ENCODE measurements at regions not wholly inside any gene's neighbourhood (a gene's known extent, or its start where the extent isn't known, plus 50 kb on each side); places are given as distances from the start of the nearest gene placed in this dataset.

DNA sequence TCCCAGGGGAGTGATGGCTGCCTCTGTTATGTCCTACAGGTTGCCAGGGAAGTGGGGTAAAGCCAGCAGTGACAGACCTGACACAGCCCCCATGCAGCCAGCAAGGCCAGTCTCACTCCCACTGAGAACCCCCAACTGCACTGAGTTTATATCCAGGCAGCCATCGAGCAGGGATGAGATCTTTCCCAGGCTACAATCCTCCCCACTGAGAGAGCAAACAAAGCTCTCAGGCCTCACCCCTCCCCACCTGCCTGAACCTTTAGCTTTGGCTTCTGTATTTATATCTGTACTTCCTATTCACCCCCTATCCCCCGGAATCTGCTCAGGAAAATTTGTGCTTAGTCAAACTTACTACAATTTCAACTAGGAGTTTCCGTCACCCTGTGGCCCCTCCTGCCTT lies 284.1 kb downstream of the FAM170A start:
- no peak for TF ChIP-seq POLR2A (IDR thresholded peaks at IDR 0.05)
- TF ChIP-seq, protein P1, sequence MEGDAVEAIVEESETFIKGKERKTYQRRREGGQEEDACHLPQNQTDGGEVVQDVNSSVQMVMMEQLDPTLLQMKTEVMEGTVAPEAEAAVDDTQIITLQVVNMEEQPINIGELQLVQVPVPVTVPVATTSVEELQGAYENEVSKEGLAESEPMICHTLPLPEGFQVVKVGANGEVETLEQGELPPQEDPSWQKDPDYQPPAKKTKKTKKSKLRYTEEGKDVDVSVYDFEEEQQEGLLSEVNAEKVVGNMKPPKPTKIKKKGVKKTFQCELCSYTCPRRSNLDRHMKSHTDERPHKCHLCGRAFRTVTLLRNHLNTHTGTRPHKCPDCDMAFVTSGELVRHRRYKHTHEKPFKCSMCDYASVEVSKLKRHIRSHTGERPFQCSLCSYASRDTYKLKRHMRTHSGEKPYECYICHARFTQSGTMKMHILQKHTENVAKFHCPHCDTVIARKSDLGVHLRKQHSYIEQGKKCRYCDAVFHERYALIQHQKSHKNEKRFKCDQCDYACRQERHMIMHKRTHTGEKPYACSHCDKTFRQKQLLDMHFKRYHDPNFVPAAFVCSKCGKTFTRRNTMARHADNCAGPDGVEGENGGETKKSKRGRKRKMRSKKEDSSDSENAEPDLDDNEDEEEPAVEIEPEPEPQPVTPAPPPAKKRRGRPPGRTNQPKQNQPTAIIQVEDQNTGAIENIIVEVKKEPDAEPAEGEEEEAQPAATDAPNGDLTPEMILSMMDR (IDR thresholded peaks at IDR 0.05): no peak
